GM12874 (cell line): ENCODE measurements at regions not wholly inside any gene's neighbourhood (a gene's known extent, or its start where the extent isn't known, plus 50 kb on each side); places are given as distances from the start of the nearest gene placed in this dataset.

ENCODE experiments used
- CTCF ChIP-seq: IDR thresholded peaks from 2 replicates; pipeline ENCODE4 v1.5.1; 2011; ENCODE audit warnings: low read depth, mild to moderate bottlenecking, control low read depth, low read length, moderate library complexity; ENCODE audit not compliant: insufficient read depth

- TF ChIP-seq CTCF: no peak
These were observed 266.3 kb upstream of the NOCT start for GRCh38 chr4:138749303-138749702.

- no peak for TF ChIP-seq CTCF
These were observed 273.7 kb upstream of the NOCT start for GRCh38 chr4:138741766-138742377.

- no peak for TF ChIP-seq CTCF
These were observed 274.5 kb upstream of the NOCT start for GRCh38 chr4:138740816-138741745.

- TF ChIP-seq CTCF: no peak
These were observed 279.2 kb upstream of the NOCT start for GRCh38 chr4:138736362-138736761.

- TF ChIP-seq CTCF: no peak
These were observed 280.8 kb upstream of the NOCT start for GRCh38 chr4:138734746-138735145.

GRCh38 chr4:138728566-138728965, 287.0 kb upstream of the NOCT start:
- TF ChIP-seq CTCF: no peak

- no peak for TF ChIP-seq CTCF
These were observed 287.9 kb upstream of the NOCT start for GRCh38 chr4:138727731-138728130.
